ENCODE measurements at regions not wholly inside any gene's neighbourhood (a gene's known extent, or its start where the extent isn't known, plus 50 kb on each side); places are given as distances from the start of the nearest gene placed in this dataset.

GRCh38 chr16:59432276-59432675, 698.2 kb upstream of the GOT2 start:
- no peaks in the 10 kb centered on the region for H3K9me3 ChIP-seq
- H3K36me3 ChIP-seq, result no peaks in the 10 kb centered on the region
- TF ChIP-seq CTCF (IDR thresholded peaks at IDR 0.05) (no peak), POLR2A (IDR thresholded peaks at IDR 0.05) (no peak), EP300 (IDR thresholded peaks at IDR 0.05) (no peak), POLR2AphosphoS5 (IDR thresholded peaks at IDR 0.05) (no peak)
- 59% methylated on average over 1 of the region's 1 CpG for WGBS
- H3K4me1 ChIP-seq, result no peaks in the 10 kb centered on the region
- H3K27me3 ChIP-seq, result no peaks in the 10 kb centered on the region
- H3K27ac ChIP-seq, result no peak overlapping the region
- H3K4me3 ChIP-seq, result no peak overlapping the region
- no peak for DNase-seq (ENCODE audit: low spot score in 2 of 2)

GRCh38 chr16:59424714-59425273, 690.7 kb upstream of the GOT2 start:
- Histone ChIP-seq H3K4me1 (no peaks in the 10 kb centered on the region), H3K27me3 (no peaks in the 10 kb centered on the region), H3K9me3 (peaks cover 4% of the 10 kb centered on the region), H3K27ac (no peak overlapping the region), H3K36me3 (no peaks in the 10 kb centered on the region), H3K4me3 (no peak overlapping the region)
- WGBS, result 49% methylated on average over 2 of the region's 2 CpGs
- TF ChIP-seq POLR2AphosphoS5 (IDR thresholded peaks at IDR 0.05), result no peak
- DNase-seq (ENCODE audit: low spot score in 2 of 2), result no peak

- Histone ChIP-seq H3K4me1 (no peaks in the 10 kb centered on the region), H3K4me3 (no peak overlapping the region), H3K27ac (no peak overlapping the region), H3K36me3 (no peaks in the 10 kb centered on the region), H3K27me3 (no peaks in the 10 kb centered on the region), H3K9me3 (no peaks in the 10 kb centered on the region)
- 35% methylated on average over 5 of the region's 5 CpGs for WGBS
- no peak for DNase-seq (ENCODE audit: low spot score in 2 of 2)
- TF ChIP-seq EP300 (IDR thresholded peaks at IDR 0.05), result no peak
- no peak for TF ChIP-seq CTCF (IDR thresholded peaks at IDR 0.05)
- TF ChIP-seq POLR2A (IDR thresholded peaks at IDR 0.05), result no peak
- no peak for TF ChIP-seq POLR2AphosphoS5 (IDR thresholded peaks at IDR 0.05)
Measured at GRCh38 chr16:59411961-59412841, 678.1 kb upstream of the GOT2 start.

GRCh38 chr16:59410451-59410850, 676.3 kb upstream of the GOT2 start:
- H3K9me3 ChIP-seq, result no peaks in the 10 kb centered on the region
- WGBS, result 66% methylated on average over 1 of the region's 1 CpG
- no peak overlapping the region for H3K27ac ChIP-seq
- H3K27me3 ChIP-seq, result no peaks in the 10 kb centered on the region
- DNase-seq (ENCODE audit: low spot score in 2 of 2), result no peak
- no peak overlapping the region for H3K4me3 ChIP-seq
- no peaks in the 10 kb centered on the region for H3K4me1 ChIP-seq
- no peaks in the 10 kb centered on the region for H3K36me3 ChIP-seq
- TF ChIP-seq CTCF (IDR thresholded peaks at IDR 0.05), result no peak
- no peak for TF ChIP-seq EP300 (IDR thresholded peaks at IDR 0.05)
- no peak for TF ChIP-seq POLR2AphosphoS5 (IDR thresholded peaks at IDR 0.05)
- no peak for TF ChIP-seq POLR2A (IDR thresholded peaks at IDR 0.05)

GRCh38 chr16:59405802-59406201, 671.7 kb upstream of the GOT2 start:
- H3K9me3 ChIP-seq, result no peaks in the 10 kb centered on the region
- WGBS, result 79% methylated on average over 2 of the region's 2 CpGs
- no peak for TF ChIP-seq CTCF (IDR thresholded peaks at IDR 0.05)
- no peak for TF ChIP-seq POLR2A (IDR thresholded peaks at IDR 0.05)
- no peak for TF ChIP-seq EP300 (IDR thresholded peaks at IDR 0.05)
- TF ChIP-seq POLR2AphosphoS5 (IDR thresholded peaks at IDR 0.05), result no peak
- H3K36me3 ChIP-seq, result no peaks in the 10 kb centered on the region
- no peak overlapping the region for H3K27ac ChIP-seq
- no peak for DNase-seq (ENCODE audit: low spot score in 2 of 2)
- H3K4me1 ChIP-seq, result no peaks in the 10 kb centered on the region
- no peak overlapping the region for H3K4me3 ChIP-seq
- H3K27me3 ChIP-seq, result no peaks in the 10 kb centered on the region
